GM13977 (cell line): ENCODE measurements at regions not wholly inside any gene's neighbourhood (a gene's known extent, or its start where the extent isn't known, plus 50 kb on each side); places are given as distances from the start of the nearest gene placed in this dataset.

Experiments
- DNase-seq: peaks from one replicate; pipeline ENCODE4 v3.0.0; 2012; ENCODE audit warnings: low spot score
- in situ Hi-C: fragments of 300-500 bp; cut with MboI; formaldehyde crosslinking; loops from one replicate; pipeline ENCODE4 v1.12.0; 2022; ENCODE audit warnings: low sequenced_read_pairs, low pct_unique_long_range_greater_than_20kb, mixed read lengths, inconsistent platforms; ENCODE audit not compliant: unreplicated experiment
- TF ChIP-seq, protein P1 (sequence below): IDR thresholded peaks from 2 replicates; pipeline ENCODE4 v1.5.1; 2012; ENCODE audit warnings: mild to moderate bottlenecking, control low read depth; ENCODE audit not compliant: insufficient read depth; ENCODE audit errors: extremely low read depth, missing control alignments

DNA sequence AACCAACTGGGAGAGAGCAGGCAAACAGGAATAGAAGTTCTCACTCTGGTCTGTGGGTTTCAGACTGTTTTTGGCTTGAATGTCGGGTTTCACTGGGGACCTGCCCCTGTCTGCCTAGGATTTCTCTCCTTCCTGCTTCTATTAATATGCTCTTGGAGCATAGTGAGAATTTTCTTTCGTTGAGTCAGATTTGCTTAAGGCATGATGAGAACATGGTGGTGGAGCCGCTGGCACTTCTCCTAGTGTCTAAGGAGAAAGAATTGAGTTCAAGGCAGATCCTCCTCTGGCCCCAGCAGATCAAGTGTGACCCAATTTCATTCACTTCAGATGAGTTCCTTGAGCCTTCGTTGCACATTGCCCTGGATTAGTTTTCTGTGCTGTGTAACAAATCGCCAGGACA lies 103.9 kb upstream of the HS6ST1 start:
- in situ Hi-C loops = no loop called here
- no peak for DNase-seq

DNA sequence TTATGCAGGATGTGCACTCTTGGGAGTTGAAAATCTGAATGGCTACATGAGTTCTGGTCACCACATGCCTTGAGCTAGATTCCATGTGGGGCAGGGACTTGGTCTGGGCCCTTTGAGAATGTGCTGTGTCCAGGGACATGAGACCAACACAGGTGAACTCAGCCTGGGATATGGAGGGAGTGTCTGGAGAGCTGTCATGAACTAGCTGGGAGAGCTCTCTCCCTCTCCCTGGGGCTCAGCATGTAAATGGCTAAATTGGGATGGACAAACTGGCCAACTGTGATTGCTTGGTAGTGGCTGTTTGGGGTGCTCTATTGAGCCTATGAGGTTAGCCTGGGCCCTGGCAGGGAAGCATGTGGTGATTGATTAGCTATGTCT lies 105.1 kb upstream of the HS6ST1 start:
- no peak for DNase-seq
- in situ Hi-C loops = no loop called here
- TF ChIP-seq, protein P1, sequence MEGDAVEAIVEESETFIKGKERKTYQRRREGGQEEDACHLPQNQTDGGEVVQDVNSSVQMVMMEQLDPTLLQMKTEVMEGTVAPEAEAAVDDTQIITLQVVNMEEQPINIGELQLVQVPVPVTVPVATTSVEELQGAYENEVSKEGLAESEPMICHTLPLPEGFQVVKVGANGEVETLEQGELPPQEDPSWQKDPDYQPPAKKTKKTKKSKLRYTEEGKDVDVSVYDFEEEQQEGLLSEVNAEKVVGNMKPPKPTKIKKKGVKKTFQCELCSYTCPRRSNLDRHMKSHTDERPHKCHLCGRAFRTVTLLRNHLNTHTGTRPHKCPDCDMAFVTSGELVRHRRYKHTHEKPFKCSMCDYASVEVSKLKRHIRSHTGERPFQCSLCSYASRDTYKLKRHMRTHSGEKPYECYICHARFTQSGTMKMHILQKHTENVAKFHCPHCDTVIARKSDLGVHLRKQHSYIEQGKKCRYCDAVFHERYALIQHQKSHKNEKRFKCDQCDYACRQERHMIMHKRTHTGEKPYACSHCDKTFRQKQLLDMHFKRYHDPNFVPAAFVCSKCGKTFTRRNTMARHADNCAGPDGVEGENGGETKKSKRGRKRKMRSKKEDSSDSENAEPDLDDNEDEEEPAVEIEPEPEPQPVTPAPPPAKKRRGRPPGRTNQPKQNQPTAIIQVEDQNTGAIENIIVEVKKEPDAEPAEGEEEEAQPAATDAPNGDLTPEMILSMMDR = no peak

More for the DNA sequence above, 103.9 kb upstream of the HS6ST1 start:
- TF ChIP-seq, protein P1 = no peak

DNA sequence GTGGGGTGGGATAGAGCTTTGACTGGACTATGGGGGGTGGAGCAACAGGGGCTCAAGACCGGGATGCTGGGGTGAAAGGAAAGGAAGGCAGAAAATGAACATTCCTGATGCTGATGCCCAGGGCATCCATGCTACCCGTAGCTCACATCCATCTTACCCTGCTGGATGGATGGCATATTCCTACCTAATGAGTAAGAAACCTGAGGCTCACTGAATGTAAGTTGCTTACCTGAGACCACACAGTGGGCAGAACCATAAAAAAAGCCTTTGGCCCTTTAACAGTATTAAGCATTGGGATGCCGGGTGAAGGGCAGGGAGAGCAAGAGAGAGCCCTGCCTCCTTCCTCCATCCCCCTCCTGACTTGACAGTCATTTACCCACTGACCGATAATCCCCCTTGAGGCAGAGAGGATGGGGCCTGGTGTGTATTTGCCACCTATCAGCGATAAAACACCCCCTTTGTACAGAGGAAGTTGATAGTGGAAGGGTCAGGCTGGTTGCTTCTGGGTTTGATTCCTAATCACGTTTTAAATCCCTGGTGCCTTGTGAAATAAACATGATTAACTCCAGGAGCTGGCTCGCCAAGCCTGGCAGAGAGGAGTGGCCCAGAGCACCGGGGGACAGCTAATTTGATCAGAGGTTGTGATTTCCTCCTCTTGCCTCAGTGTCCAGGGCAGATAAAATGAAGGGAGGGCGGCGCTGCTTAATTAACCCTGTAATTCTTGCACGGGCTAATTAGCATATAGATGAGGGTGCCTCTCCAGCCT lies 105.9 kb upstream of the HS6ST1 start:
- TF ChIP-seq, protein P1 = no peak
- no peak for DNase-seq
- in situ Hi-C loops = no loop called here

DNA sequence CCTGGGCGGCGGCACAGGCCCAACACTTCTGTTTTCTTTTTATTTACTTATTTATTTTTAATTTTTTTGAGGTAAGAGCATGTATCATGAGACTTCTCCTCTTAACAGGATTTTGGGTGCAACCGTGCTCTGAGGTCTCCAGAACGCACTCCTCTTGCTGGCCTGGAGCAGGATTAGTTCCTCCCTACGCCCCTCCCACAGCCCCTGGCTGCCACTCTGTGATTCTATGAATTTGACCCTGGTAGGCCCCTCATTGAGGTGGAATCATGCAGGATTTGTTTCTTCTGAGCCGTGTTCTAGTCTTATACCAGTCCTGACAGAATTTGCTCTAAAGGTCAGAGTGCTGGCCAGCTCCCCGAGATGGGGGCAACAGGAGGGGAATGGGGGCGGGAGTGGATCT lies 106.5 kb upstream of the HS6ST1 start:
- in situ Hi-C loops = no loop called here
- DNase-seq = no peak
- TF ChIP-seq, protein P1 = no peak

DNA sequence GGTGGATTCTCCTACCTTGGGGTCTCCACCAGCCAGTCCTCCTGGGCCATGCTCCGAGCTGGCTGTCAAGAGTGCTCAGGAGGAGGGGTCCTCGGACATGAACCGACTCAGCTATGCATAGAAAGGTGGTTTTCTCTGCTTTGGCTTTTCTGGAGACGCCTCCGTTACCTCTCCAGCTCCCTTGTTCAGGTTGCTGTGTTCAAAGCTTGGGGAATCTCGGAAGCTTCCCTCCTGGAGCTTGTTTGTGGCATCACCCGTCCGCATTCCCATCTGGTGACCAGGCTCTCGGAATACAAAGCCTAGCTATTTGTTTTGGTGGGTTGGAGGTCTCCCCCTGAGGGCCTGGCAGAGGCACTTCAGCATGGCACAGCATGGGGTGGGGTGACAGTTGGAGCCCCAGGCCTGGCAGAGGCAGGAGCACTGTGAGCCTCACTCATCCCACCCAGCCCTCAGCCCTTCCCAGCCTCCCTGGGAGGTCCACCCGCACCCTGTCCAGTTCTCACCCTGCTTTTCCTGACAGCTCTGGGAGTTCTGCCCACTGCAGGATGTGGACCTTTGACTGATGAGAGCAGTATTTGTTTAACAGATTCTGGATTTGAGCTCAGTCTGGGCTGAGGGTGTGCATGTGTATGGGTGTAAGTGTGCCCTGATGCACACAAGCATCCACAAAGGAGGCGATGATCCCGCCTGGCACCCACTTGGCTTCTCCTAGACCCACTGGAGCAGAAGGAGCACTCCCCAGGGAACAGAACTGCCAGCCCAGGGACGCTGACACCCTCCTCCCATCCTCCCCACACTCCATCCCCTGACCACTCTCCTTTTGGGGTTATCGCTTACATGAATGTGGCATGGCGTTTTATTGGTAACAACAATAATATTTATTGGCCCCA lies 107.3 kb upstream of the HS6ST1 start:
- in situ Hi-C loops = no loop called here
- DNase-seq = no peak
- TF ChIP-seq, protein P1 = no peak

DNA sequence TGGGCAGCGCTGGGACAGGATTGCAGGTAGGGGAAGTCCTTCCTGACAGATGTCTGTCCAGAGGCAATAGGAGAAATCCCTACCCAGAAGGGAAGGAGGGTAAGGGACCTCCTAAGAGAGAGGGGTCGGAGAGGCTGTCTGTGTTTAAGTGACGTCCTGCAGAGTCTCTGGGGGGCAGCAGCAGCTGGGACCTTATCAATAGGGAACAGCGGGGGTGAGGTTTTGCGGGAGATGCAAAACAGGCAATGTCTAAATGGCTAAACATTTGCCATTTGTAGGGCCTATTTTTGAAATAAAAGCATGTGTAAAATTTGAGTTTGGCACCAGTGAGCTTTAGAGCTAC lies 108.7 kb upstream of the HS6ST1 start:
- TF ChIP-seq, protein P1 = no peak
- in situ Hi-C loops = no loop called here
- DNase-seq = no peak
